AG04450 (cell line): ENCODE measurements at regions not wholly inside any gene's neighbourhood (a gene's known extent, or its start where the extent isn't known, plus 50 kb on each side); places are given as distances from the start of the nearest gene placed in this dataset.

Source experiments
- CTCF ChIA-PET: fragments of 300-600, 350-600 bp; formaldehyde crosslinking; extraction: SDS; loops from one replicate; lab custom pipeline; 2022; ENCODE audit warnings: antibody characterized with exemption, inconsistent platforms; lab: Charles Lee
- POLR2A ChIA-PET: fragments of 350-600 bp; formaldehyde crosslinking; extraction: SDS; loops from one replicate; lab custom pipeline; 2021; ENCODE audit warnings: antibody characterized with exemption, inconsistent platforms; lab: Yijun Ruan, JAX
- DNase-seq: peaks from one replicate; pipeline ENCODE4 v3.0.0-alpha.2; 2011; ENCODE audit warnings: low read depth, low spot score
- H3K27ac ChIP-seq: one replicate; pipeline ENCODE4 v1.5.1; 2012; ENCODE audit warnings: low read depth, low read length, control low read depth
- H3K27me3 ChIP-seq: one replicate; pipeline ENCODE4 v1.6.0; 2012; ENCODE audit warnings: low read length; ENCODE audit not compliant: control insufficient read depth, insufficient read depth
- H3K4me3 ChIP-seq: 2 replicates; pipeline ENCODE4 v1.5.1; 2011; ENCODE audit warnings: mild to moderate bottlenecking, low read depth, low read length, control low read depth
- H3K9me3 ChIP-seq: 2 replicates; pipeline ENCODE4 v1.5.1; 2012; ENCODE audit warnings: low read length; ENCODE audit not compliant: control insufficient read depth, insufficient read depth
- TF ChIP-seq, protein P1 (sequence below): IDR thresholded peaks from 2 replicates; pipeline ENCODE4 v1.5.1; 2011; ENCODE audit warnings: low read depth, low read length, control low read depth, inconsistent platforms

DNA sequence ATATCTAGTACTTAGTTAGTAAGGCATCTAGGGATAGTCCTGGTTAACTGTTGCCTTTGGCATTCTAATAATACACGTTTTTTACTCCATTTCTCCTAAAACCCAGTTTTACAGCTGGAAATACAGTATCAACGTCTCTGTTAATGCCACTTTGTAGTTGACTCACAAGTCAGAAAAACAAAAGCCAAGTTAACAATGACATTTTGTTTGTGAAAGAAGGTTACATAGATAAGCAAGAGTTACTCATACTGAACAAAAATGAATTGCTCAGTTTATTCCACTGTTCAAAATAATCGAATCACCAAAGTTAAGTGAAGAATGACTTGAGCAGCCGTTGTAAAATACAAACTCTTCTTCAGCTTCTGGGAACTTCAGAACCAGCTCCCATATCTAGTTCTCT, 540.3 kb downstream of the ETS1 start:
- H3K9me3 ChIP-seq = no peaks in the 10 kb centered on the region
- DNase-seq = no peak
- ChIA-PET POLR2A (no interaction called here), CTCF (interaction anchor here (0.8 to 9.5 kb wide), 3 partner anchors 9 to 111 kb away, joined by 3 to 69 read pairs (median 3); no protein-coding TSS in a partner anchor)
- H3K4me3 ChIP-seq = no peak overlapping the region
- TF ChIP-seq, protein P1, sequence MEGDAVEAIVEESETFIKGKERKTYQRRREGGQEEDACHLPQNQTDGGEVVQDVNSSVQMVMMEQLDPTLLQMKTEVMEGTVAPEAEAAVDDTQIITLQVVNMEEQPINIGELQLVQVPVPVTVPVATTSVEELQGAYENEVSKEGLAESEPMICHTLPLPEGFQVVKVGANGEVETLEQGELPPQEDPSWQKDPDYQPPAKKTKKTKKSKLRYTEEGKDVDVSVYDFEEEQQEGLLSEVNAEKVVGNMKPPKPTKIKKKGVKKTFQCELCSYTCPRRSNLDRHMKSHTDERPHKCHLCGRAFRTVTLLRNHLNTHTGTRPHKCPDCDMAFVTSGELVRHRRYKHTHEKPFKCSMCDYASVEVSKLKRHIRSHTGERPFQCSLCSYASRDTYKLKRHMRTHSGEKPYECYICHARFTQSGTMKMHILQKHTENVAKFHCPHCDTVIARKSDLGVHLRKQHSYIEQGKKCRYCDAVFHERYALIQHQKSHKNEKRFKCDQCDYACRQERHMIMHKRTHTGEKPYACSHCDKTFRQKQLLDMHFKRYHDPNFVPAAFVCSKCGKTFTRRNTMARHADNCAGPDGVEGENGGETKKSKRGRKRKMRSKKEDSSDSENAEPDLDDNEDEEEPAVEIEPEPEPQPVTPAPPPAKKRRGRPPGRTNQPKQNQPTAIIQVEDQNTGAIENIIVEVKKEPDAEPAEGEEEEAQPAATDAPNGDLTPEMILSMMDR = no peak
- no peak overlapping the region for H3K27ac ChIP-seq
- H3K27me3 ChIP-seq = no peaks in the 10 kb centered on the region

DNA sequence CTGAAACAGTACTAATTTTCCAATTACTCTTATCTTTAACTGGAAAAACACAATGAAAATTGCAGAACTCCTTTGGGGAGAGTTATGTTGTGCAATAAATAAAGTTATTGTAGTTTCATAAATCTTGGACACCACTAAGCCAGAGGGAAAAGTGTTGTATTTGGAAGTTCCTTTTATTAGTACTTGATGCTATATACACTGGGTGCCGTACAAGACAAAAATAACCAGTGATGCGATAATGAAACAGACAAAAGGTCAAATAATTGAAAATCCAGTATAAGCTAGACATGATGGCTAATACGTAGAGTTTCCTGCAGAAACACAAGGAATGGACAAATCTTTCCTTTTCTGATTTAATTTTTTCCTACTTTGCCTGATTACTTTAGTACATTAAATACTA, 541.1 kb downstream of the ETS1 start:
- H3K27me3 ChIP-seq = no peaks in the 10 kb centered on the region
- no peak overlapping the region for H3K27ac ChIP-seq
- POLR2A ChIA-PET = no interaction called here
- TF ChIP-seq, protein P1 = no peak
- H3K4me3 ChIP-seq = no peak overlapping the region
- H3K9me3 ChIP-seq = no peaks in the 10 kb centered on the region
- no peak for DNase-seq
- CTCF ChIA-PET = interaction anchor here (0.6 to 9.5 kb wide), 3 partner anchors 58 to 785 kb away, joined by 3 to 69 read pairs (median 4); no protein-coding TSS in a partner anchor

DNA sequence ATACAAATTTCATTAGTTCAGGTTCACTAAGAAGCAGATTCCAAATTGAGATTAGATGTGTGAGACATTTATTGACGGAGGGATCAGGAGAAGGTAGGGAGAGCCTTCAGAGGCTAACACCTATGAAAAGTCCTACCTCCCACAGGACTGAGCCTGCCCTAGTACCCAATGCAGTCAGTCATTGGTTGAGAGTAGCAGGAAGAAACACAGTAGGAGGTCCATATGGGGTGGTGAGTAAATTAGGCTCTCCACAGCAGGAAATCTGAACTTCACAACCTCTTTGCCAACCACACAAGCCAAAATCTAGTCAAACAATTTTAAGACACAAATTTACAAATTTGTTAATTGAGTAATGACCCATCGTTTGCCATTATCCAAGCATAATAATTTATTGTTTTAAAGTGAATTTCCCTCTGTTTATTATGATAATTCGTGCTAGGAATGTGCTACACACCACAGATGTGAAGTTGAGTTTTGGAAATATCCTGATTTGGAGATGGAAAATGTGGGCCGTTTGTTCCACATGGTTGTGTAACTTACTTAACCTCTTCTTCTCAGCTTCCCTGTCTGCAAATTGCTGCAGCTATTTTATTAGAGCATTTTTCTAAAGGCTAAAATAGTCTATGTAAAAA, 542.1 kb downstream of the ETS1 start:
- no peaks in the 10 kb centered on the region for H3K9me3 ChIP-seq
- H3K4me3 ChIP-seq = no peak overlapping the region
- TF ChIP-seq, protein P1 = no peak
- ChIA-PET CTCF (interaction anchor here (9.5 kb wide), 1 partner anchor 113 kb away, joined by 69 read pairs; no protein-coding TSS in a partner anchor), POLR2A (no interaction called here)
- no peaks in the 10 kb centered on the region for H3K27me3 ChIP-seq
- H3K27ac ChIP-seq = no peak overlapping the region
- DNase-seq = no peak

DNA sequence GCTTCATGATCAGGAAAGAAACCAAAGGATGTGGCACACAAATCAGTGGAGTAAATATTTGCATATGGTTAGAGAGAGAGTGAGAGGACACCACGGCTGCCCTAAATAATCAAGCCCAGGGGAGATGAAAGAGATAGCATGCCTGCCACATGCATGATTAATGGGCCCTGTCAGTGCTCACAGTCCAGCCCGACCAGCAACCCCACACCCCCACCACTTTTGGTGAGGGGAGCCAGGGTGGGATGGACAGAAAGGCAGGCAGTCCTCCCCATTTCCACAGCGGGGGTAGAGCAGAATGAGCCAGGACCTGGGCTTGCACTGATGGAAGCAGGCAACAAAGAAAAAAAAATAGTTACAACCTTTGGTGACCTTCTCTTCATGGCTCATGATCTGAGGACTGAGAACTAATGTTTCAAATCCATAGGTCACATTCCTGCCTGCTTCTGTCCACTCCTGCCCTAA, 545.0 kb downstream of the ETS1 start:
- no peak for DNase-seq
- TF ChIP-seq, protein P1 = no peak
- POLR2A ChIA-PET = no interaction called here
- CTCF ChIA-PET = interaction anchor here (0.6 to 9.5 kb wide), 3 partner anchors 10 to 838 kb away, joined by 3 to 69 read pairs (median 6); no protein-coding TSS in a partner anchor
- Histone ChIP-seq H3K27ac (no peak overlapping the region), H3K27me3 (peaks cover 1% of the 10 kb centered on the region), H3K9me3 (no peaks in the 10 kb centered on the region), H3K4me3 (no peak overlapping the region)

DNA sequence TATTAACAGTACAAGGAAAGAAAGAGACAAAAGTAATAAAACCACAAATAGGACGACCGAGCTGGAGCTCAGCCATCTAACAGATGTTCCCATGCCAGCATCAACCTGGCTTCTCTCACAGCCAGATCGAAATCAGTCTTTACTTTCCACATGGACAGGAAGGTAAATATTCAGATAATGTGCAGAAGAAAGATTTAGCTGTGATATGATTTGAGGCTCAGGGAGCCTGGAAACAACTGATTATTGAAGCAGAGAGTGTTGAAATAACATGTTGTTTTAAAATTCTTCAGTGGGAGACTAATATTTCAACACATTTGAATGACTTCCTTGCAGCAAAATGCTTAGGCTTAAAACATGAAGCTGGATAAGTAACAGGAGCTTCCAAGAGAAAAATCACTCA, 546.8 kb downstream of the ETS1 start:
- Histone ChIP-seq H3K27ac (no peak overlapping the region), H3K27me3 (peaks cover 5% of the 10 kb centered on the region), H3K9me3 (no peaks in the 10 kb centered on the region), H3K4me3 (no peak overlapping the region)
- no peak for DNase-seq
- CTCF ChIA-PET = interaction anchor here (1.0 to 2.0 kb wide), 3 partner anchors 9 to 117 kb away, joined by 6 to 13 read pairs (median 7); no protein-coding TSS in a partner anchor
- POLR2A ChIA-PET = no interaction called here
- TF ChIP-seq, protein P1 = no peak
